DND-41 (cell line): ENCODE measurements at regions not wholly inside any gene's neighbourhood (a gene's known extent, or its start where the extent isn't known, plus 50 kb on each side); places are given as distances from the start of the nearest gene placed in this dataset.

ENCODE experiments used
- EZH2 ChIP-seq: IDR thresholded peaks from 3 replicates; pipeline ENCODE4 v1.6.1; 2012; ENCODE audit warnings: borderline replicate concordance, low read depth, mild to moderate bottlenecking, moderate library complexity, low read length, inconsistent platforms; ENCODE audit not compliant: severe bottlenecking
- TF ChIP-seq, protein P1 (sequence below): IDR thresholded peaks from 2 replicates; pipeline ENCODE4 v1.5.1; 2012; ENCODE audit warnings: borderline replicate concordance, low read length, moderate library complexity, mild to moderate bottlenecking; ENCODE audit not compliant: poor library complexity, severe bottlenecking; ENCODE audit errors: extremely low read depth

DNA sequence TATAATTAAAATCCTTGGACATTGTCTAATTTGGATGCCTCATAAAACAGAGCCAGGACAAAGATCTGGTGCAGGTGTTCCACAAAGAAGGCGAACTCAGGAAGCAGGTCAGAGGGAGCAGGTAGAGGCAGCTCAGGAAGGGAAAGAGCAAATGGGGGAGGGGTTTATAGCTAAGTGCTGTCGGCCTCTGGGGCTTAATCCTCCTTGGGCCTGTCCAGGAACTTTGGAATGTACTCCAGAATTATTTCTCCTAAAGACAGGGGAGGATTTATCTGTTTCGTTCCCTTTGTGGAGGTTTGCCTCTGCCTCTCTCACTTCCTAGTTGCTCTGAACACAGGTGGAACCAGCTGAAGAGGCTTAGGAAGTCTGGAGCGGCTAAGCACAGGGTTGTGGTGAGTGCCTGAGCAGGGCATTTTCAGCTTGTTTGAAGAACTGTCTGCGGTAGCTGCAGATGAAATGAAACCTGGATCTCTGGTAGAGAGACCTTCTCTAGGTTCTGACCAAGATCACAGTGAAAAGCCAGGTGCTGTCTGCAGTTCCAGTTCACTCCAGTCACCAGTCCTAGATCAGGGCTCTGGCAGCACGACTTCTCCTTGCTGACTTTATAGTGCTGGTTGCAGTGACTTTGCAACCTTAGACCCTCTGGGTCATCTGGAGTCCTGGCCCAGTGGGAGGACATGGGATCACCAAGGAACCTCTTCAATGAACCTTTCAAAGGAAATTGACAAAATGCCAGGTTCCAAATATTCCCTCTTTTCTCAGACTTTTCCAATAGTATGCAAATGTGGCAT is 519.2 kb downstream of the PCDH10 start:
- TF ChIP-seq, protein P1, sequence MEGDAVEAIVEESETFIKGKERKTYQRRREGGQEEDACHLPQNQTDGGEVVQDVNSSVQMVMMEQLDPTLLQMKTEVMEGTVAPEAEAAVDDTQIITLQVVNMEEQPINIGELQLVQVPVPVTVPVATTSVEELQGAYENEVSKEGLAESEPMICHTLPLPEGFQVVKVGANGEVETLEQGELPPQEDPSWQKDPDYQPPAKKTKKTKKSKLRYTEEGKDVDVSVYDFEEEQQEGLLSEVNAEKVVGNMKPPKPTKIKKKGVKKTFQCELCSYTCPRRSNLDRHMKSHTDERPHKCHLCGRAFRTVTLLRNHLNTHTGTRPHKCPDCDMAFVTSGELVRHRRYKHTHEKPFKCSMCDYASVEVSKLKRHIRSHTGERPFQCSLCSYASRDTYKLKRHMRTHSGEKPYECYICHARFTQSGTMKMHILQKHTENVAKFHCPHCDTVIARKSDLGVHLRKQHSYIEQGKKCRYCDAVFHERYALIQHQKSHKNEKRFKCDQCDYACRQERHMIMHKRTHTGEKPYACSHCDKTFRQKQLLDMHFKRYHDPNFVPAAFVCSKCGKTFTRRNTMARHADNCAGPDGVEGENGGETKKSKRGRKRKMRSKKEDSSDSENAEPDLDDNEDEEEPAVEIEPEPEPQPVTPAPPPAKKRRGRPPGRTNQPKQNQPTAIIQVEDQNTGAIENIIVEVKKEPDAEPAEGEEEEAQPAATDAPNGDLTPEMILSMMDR = no peak
- no peak for TF ChIP-seq EZH2
